MM.1S (cell line): ENCODE measurements at regions not wholly inside any gene's neighbourhood (a gene's known extent, or its start where the extent isn't known, plus 50 kb on each side); places are given as distances from the start of the nearest gene placed in this dataset.

ENCODE experiments used
- DNase-seq: peaks from one replicate; pipeline ENCODE4 v3.0.0-alpha.2; 2015
- H2AFZ ChIP-seq: fragments of 300-600 bp; sonication (generic); 2 replicates; pipeline ENCODE4 v1.6.0; 2016; ENCODE audit warnings: antibody characterized with exemption, low read length
- H3F3A ChIP-seq: fragments of 300-600 bp; sonication (generic); 2 replicates; pipeline ENCODE4 v1.6.1; 2016; ENCODE audit warnings: mild to moderate bottlenecking, antibody characterized with exemption, low read length, moderate library complexity, mixed read lengths; ENCODE audit not compliant: insufficient read depth
- H3K27ac ChIP-seq: fragments of 300-600 bp; sonication (generic); 2 replicates; pipeline ENCODE4 v1.5.1; 2016; ENCODE audit warnings: mild to moderate bottlenecking, low read length
- H3K27me3 ChIP-seq: fragments of 300-600 bp; sonication (generic); replicated peaks from 2 replicates; pipeline ENCODE4 v1.6.0; 2016; ENCODE audit warnings: low read length; ENCODE audit not compliant: insufficient read depth
- H3K36me3 ChIP-seq: fragments of 300-600 bp; sonication (generic); replicated peaks from 2 replicates; pipeline ENCODE4 v1.6.1; 2016; ENCODE audit warnings: mild to moderate bottlenecking, low read length, mixed read lengths; ENCODE audit not compliant: insufficient read depth
- H3K4me1 ChIP-seq: fragments of 300-600 bp; sonication (generic); 2 replicates; pipeline ENCODE4 v1.6.1; 2016; ENCODE audit warnings: low read length, mixed read lengths
- H3K4me2 ChIP-seq: fragments of 300-600 bp; sonication (generic); 2 replicates; pipeline ENCODE4 v1.6.0; 2016; ENCODE audit warnings: low read depth, low read length
- H3K4me3 ChIP-seq: fragments of 300-600 bp; sonication (generic); 2 replicates; pipeline ENCODE4 v1.5.1; 2016; ENCODE audit warnings: low read length, mixed read lengths
- H3K79me2 ChIP-seq: fragments of 300-600 bp; sonication (generic); 2 replicates; pipeline ENCODE4 v1.6.1; 2016; ENCODE audit warnings: mixed run types, low read length, mixed read lengths
- H3K9ac ChIP-seq: fragments of 300-600 bp; sonication (generic); 2 replicates; pipeline ENCODE4 v1.6.1; 2016; ENCODE audit warnings: low read length, mixed read lengths
- H3K9me2 ChIP-seq: fragments of 300-600 bp; sonication (generic); replicated peaks from 2 replicates; pipeline ENCODE4 v1.6.1; 2016; ENCODE audit warnings: mild to moderate bottlenecking, low read length, mixed read lengths; ENCODE audit not compliant: insufficient read depth
- H3K9me3 ChIP-seq: fragments of 300-600 bp; sonication (generic); replicated peaks from 2 replicates; pipeline ENCODE4 v1.6.1; 2016; ENCODE audit warnings: mild to moderate bottlenecking, low read length, mixed read lengths; ENCODE audit not compliant: insufficient read depth
- H4K20me1 ChIP-seq: fragments of 300-600 bp; sonication (generic); 2 replicates; pipeline ENCODE4 v1.6.1; 2016; ENCODE audit warnings: mild to moderate bottlenecking, low read length, moderate library complexity, mixed read lengths; ENCODE audit not compliant: insufficient read depth
- CTCF ChIP-seq: fragments of 300-600 bp; sonication (generic); IDR thresholded peaks from 2 replicates; pipeline ENCODE4 v1.5.1; 2016; ENCODE audit warnings: antibody characterized with exemption, low read length, mixed read lengths
- EZH2 ChIP-seq: fragments of 300-600 bp; sonication (generic); optimal IDR thresholded peaks from 2 replicates; pipeline ENCODE3; 2017; ENCODE audit warnings: low read depth, mild to moderate bottlenecking, antibody characterized with exemption, low read length, mixed read lengths
- EZH2phosphoT487 ChIP-seq: fragments of 300-600 bp; sonication (generic); IDR thresholded peaks from 2 replicates; pipeline ENCODE4 v1.6.1; 2018; ENCODE audit warnings: antibody characterized with exemption, low read length

- Histone ChIP-seq H3K27ac (no peak overlapping the region), H3K4me1 (peaks cover 16% of the 10 kb centered on the region), H3K79me2 (no peaks in the 10 kb centered on the region), H3K9me2 (no peaks in the 10 kb centered on the region), H3F3A (peaks cover 9% of the 10 kb centered on the region), H2AFZ (no peak overlapping the region), H3K36me3 (no peaks in the 10 kb centered on the region), H3K4me3 (no peak overlapping the region), H3K4me2 (no peak overlapping the region), H4K20me1 (no peaks in the 10 kb centered on the region), H3K9me3 (no peaks in the 10 kb centered on the region), H3K9ac (no peak overlapping the region), H3K27me3 (no peaks in the 10 kb centered on the region)
- DNase-seq = no peak
- TF ChIP-seq CTCF (no peak), EZH2 (no peak), EZH2phosphoT487 (no peak)
These were observed 155.6 kb upstream of the PWP1 start for GRCh38 chr12:107529991-107530390.

- H4K20me1 ChIP-seq = no peaks in the 10 kb centered on the region
- H3F3A ChIP-seq = peaks cover 9% of the 10 kb centered on the region
- peaks cover 16% of the 10 kb centered on the region for H3K4me1 ChIP-seq
- no peaks in the 10 kb centered on the region for H3K36me3 ChIP-seq
- no peak overlapping the region for H2AFZ ChIP-seq
- no peaks in the 10 kb centered on the region for H3K9me2 ChIP-seq
- TF ChIP-seq CTCF (no peak), EZH2 (no peak), EZH2phosphoT487 (no peak)
- H3K9ac ChIP-seq = no peak overlapping the region
- DNase-seq = no peak
- no peaks in the 10 kb centered on the region for H3K79me2 ChIP-seq
- no peak overlapping the region for H3K4me3 ChIP-seq
- no peak overlapping the region for H3K27ac ChIP-seq
- H3K9me3 ChIP-seq = no peaks in the 10 kb centered on the region
- no peaks in the 10 kb centered on the region for H3K27me3 ChIP-seq
- no peak overlapping the region for H3K4me2 ChIP-seq
These were observed 154.9 kb upstream of the PWP1 start for GRCh38 chr12:107530701-107531100.

- Histone ChIP-seq H2AFZ (peak overlapping the region; percentile 40), H3K4me2 (peak overlapping the region; percentile 54; the same call in 1 of the 2 replicates), H3K9ac (no peak overlapping the region), H3K27me3 (no peaks in the 10 kb centered on the region), H3K4me3 (no peak overlapping the region), H3K36me3 (no peaks in the 10 kb centered on the region), H3F3A (peaks cover 9% of the 10 kb centered on the region), H3K9me2 (no peaks in the 10 kb centered on the region), H3K4me1 (peaks cover 16% of the 10 kb centered on the region), H3K79me2 (no peaks in the 10 kb centered on the region), H3K9me3 (no peaks in the 10 kb centered on the region), H4K20me1 (no peaks in the 10 kb centered on the region), H3K27ac (peak overlapping the region; percentile 20; the same call in 1 of the 2 replicates)
- no peak for TF ChIP-seq CTCF
- TF ChIP-seq EZH2phosphoT487 = no peak
- TF ChIP-seq EZH2 = no peak
- DNase-seq = peak; percentile 77
These were observed 152.4 kb upstream of the PWP1 start for GRCh38 chr12:107533218-107533617.
